KMS-11 (cell line): ENCODE measurements at regions not wholly inside any gene's neighbourhood (a gene's known extent, or its start where the extent isn't known, plus 50 kb on each side); places are given as distances from the start of the nearest gene placed in this dataset.

ENCODE experiments used
- H2AFZ ChIP-seq: fragments of 200-600 bp; sonication (generic); 2 replicates; pipeline ENCODE4 v1.6.1; 2016; ENCODE audit warnings: antibody characterized with exemption, mixed run types, low read depth
- H3K27ac ChIP-seq: fragments of 200-600 bp; sonication (generic); 2 replicates; pipeline ENCODE4 v1.6.1; 2016; ENCODE audit warnings: mild to moderate bottlenecking, mixed run types
- H3K27me3 ChIP-seq: fragments of 200-600 bp; sonication (generic); 2 replicates; pipeline ENCODE4 v1.6.1; 2017; ENCODE audit warnings: mild to moderate bottlenecking, low read depth, mixed run types, moderate library complexity; ENCODE audit not compliant: insufficient read depth
- H3K36me3 ChIP-seq: fragments of 200-600 bp; sonication (generic); 2 replicates; pipeline ENCODE4 v1.6.1; 2017; ENCODE audit warnings: mild to moderate bottlenecking, mixed run types; ENCODE audit not compliant: insufficient read depth
- H3K4me1 ChIP-seq: fragments of 200-600 bp; sonication (generic); 2 replicates; pipeline ENCODE4 v1.6.1; 2016; ENCODE audit warnings: mild to moderate bottlenecking, low read depth, mixed run types; ENCODE audit not compliant: poor library complexity, severe bottlenecking
- H3K4me2 ChIP-seq: fragments of 200-600 bp; sonication (generic); 2 replicates; pipeline ENCODE4 v1.7.0; 2016; ENCODE audit warnings: mild to moderate bottlenecking, mixed run types
- H3K4me3 ChIP-seq: fragments of 200-600 bp; sonication (generic); IDR thresholded peaks from 2 replicates; pipeline ENCODE4 v1.6.1; 2017; ENCODE audit warnings: low read depth, low read length, mixed read lengths; ENCODE audit not compliant: insufficient read depth
- H3K79me2 ChIP-seq: fragments of 200-600 bp; sonication (generic); 2 replicates; pipeline ENCODE4 v1.6.1; 2016; ENCODE audit warnings: low read depth, mixed run types; ENCODE audit not compliant: insufficient read depth
- H3K9ac ChIP-seq: fragments of 200-600 bp; sonication (generic); 2 replicates; pipeline ENCODE4 v1.6.1; 2016; ENCODE audit warnings: mild to moderate bottlenecking, mixed run types
- H4K20me1 ChIP-seq: fragments of 200-600 bp; sonication (generic); 2 replicates; pipeline ENCODE4 v1.6.1; 2016; ENCODE audit warnings: mild to moderate bottlenecking, mixed run types; ENCODE audit not compliant: insufficient read depth
- TF ChIP-seq, protein P1 (sequence below): fragments of 200-600 bp; sonication (generic); conservative IDR thresholded peaks from 2 replicates; pipeline ENCODE4 v1.6.1; 2017; ENCODE audit warnings: low read depth, mild to moderate bottlenecking, antibody characterized with exemption, low read length, moderate library complexity, mixed read lengths

DNA sequence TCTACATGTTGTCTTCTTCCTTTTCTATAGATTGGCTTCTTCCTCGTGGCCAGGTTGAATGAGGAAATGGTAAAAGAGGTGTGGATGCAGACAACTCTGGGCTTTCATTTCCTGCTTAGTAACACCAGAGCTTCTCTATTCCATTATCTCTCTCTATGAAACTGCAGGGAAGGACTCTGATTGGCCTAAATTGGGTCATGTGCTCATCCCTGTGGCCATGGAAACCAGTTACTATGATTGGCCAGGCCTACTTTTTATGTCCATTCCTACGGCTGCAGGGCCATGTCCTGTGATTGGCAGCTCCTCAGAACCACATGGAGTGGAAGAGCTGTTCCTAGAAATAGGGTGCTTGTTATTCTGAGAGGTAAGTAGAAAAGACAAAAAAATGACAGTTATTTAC, 486.9 kb upstream of the ADAMTS9 start:
- Histone ChIP-seq H3K4me2 (no peak overlapping the region), H4K20me1 (no peaks in the 10 kb centered on the region), H3K36me3 (no peaks in the 10 kb centered on the region), H2AFZ (no peak overlapping the region), H3K4me1 (no peaks in the 10 kb centered on the region), H3K9ac (no peak overlapping the region), H3K27ac (no peak overlapping the region), H3K27me3 (no peaks in the 10 kb centered on the region), H3K4me3 (no peak overlapping the region), H3K79me2 (no peaks in the 10 kb centered on the region)
- TF ChIP-seq, protein P1, sequence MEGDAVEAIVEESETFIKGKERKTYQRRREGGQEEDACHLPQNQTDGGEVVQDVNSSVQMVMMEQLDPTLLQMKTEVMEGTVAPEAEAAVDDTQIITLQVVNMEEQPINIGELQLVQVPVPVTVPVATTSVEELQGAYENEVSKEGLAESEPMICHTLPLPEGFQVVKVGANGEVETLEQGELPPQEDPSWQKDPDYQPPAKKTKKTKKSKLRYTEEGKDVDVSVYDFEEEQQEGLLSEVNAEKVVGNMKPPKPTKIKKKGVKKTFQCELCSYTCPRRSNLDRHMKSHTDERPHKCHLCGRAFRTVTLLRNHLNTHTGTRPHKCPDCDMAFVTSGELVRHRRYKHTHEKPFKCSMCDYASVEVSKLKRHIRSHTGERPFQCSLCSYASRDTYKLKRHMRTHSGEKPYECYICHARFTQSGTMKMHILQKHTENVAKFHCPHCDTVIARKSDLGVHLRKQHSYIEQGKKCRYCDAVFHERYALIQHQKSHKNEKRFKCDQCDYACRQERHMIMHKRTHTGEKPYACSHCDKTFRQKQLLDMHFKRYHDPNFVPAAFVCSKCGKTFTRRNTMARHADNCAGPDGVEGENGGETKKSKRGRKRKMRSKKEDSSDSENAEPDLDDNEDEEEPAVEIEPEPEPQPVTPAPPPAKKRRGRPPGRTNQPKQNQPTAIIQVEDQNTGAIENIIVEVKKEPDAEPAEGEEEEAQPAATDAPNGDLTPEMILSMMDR, result no peak

DNA sequence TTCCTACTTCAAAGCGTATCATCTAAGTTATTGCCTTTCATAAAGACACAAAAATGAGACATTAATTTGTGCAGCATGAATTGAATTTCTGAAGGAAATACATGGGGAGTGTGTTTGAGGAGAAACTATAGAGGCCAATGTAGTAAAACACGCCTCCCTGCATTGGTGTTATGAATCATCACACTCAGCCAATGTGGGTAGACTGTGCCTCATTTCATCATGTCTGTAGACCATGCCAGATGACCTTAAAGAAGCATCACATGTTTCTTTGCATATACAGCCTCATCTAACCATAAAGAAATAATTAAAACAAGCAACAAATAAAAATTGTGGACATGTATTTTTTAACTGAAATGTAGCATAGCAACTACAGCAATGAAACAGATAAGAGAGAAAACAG, 486.0 kb upstream of the ADAMTS9 start:
- H3K36me3 ChIP-seq, result no peaks in the 10 kb centered on the region
- no peaks in the 10 kb centered on the region for H3K4me1 ChIP-seq
- H3K27me3 ChIP-seq, result no peaks in the 10 kb centered on the region
- H3K79me2 ChIP-seq, result no peaks in the 10 kb centered on the region
- no peak overlapping the region for H3K4me3 ChIP-seq
- no peak overlapping the region for H3K9ac ChIP-seq
- no peaks in the 10 kb centered on the region for H4K20me1 ChIP-seq
- TF ChIP-seq, protein P1, result no peak
- H3K27ac ChIP-seq, result no peak overlapping the region
- H2AFZ ChIP-seq, result no peak overlapping the region
- H3K4me2 ChIP-seq, result no peak overlapping the region

DNA sequence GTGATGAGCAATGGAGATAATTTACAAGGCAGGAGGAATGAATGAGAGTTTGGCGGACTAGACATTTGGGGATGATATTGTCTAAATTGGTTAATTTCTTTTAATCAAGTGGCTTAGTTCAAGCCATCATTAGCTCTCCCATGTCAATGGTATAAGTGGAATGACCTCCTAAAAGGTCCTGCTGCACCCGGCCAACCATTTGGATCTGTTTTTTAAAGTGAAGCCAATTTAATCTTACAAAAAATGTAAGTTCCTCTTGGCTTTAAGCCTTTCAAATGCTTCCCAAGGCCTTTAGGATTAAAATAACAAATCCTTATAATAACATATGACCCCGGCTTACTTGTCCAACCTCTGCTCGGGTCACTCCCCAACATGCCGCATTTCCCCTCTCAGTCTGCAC, 484.4 kb upstream of the ADAMTS9 start:
- Histone ChIP-seq H3K79me2 (no peaks in the 10 kb centered on the region), H4K20me1 (no peaks in the 10 kb centered on the region), H3K27me3 (no peaks in the 10 kb centered on the region), H3K4me1 (no peaks in the 10 kb centered on the region), H3K27ac (no peak overlapping the region), H3K9ac (no peak overlapping the region), H2AFZ (no peak overlapping the region), H3K4me3 (no peak overlapping the region), H3K4me2 (no peak overlapping the region), H3K36me3 (no peaks in the 10 kb centered on the region)
- TF ChIP-seq, protein P1, result no peak

DNA sequence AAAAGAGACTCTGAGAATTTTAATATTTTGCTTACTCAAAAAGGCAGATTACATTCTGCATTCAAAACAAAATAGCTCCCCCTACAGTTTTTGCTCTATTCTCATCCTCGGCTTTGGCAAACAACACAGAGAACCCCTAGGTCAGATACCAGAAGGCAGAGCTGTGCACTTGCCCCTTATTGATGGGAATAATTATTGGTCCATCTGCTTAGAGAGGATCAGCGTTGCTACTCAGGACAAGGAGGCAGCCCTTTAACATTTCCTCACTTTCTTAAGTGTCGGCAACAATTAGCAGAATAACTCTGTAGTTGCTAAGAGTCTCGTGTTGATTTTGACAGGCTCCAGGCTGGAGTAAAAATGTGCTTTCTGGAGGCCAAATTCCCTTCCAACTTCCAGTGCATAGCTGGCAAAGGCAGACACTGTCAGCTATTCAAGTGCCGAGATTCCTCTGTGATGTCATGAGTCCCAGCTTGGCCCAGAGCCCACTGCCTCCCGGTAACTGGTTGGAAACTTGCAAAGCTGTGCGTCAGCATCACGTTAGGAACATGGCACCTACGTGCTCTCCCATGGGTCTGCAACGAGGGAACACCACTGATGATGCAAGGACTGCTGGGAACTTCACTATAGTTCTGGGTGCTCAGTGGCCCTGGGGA, 482.7 kb upstream of the ADAMTS9 start:
- Histone ChIP-seq H2AFZ (no peak overlapping the region), H3K4me1 (no peaks in the 10 kb centered on the region), H3K9ac (no peak overlapping the region), H3K4me3 (no peak overlapping the region), H3K4me2 (no peak overlapping the region), H3K27me3 (no peaks in the 10 kb centered on the region), H3K79me2 (no peaks in the 10 kb centered on the region), H3K27ac (no peak overlapping the region), H4K20me1 (no peaks in the 10 kb centered on the region), H3K36me3 (no peaks in the 10 kb centered on the region)
- TF ChIP-seq, protein P1, result no peak
